ENCODE measurements at regions not wholly inside any gene's neighbourhood (a gene's known extent, or its start where the extent isn't known, plus 50 kb on each side); places are given as distances from the start of the nearest gene placed in this dataset.

DNA sequence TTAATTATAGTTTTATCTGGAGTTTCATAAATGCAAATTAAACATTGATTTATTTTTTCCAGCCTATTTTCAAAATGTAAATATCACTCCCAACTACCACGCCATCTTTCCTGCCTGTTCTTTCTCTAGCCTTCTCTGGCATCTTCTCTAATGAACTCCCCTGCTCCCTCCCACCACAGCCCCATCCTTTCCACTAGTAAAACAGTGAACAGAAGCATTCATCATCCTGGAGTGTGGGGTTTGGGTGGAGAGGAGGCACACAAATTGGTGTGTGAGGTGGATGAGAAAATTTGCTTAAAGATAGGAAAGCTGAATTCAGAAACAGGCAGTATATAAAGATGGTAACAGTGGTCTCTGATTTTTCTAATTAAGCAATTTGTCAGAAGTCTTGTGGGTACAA, 479.4 kb downstream of the ARL4A start:
- TF ChIP-seq EZH2 (IDR thresholded peaks at IDR 0.05; ENCODE audit: insufficient read depth, poor library complexity, severe bottlenecking) (no peak), EZH2phosphoT487 (IDR thresholded peaks at IDR 0.05; ENCODE audit: insufficient read depth, low read depth) (no peak)

Measured in GM23248 (cell line).